GM23338 (cell line): ENCODE measurements at regions not wholly inside any gene's neighbourhood (a gene's known extent, or its start where the extent isn't known, plus 50 kb on each side); places are given as distances from the start of the nearest gene placed in this dataset.

Source experiments
- ATAC-seq: fragments of 200-7000 bp; cut with Tn5 transposase; 3 replicates; pipeline ENCODE4 v1.9.1; 2020
- DNase-seq: peaks from one replicate; pipeline ENCODE4 v3.0.0-alpha.2; 2015; ENCODE audit warnings: low spot score
- H2AFZ ChIP-seq: fragments of 200-600 bp; sonication (generic); 2 replicates; pipeline ENCODE4 v1.8.0; 2016; ENCODE audit warnings: antibody characterized with exemption, mild to moderate bottlenecking, moderate library complexity
- H3F3A ChIP-seq: fragments of 200-600 bp; sonication (generic); replicated peaks from 2 replicates; pipeline ENCODE4 v1.8.0; 2017; ENCODE audit warnings: antibody characterized with exemption, mixed run types, low read depth
- H3K27ac ChIP-seq: fragments of 200-600 bp; sonication (generic); 2 replicates; pipeline ENCODE4 v1.6.1; 2016; ENCODE audit warnings: low read depth
- H3K27me3 ChIP-seq: fragments of 200-600 bp; sonication (generic); 2 replicates; pipeline ENCODE4 v1.8.0; 2016; ENCODE audit warnings: mild to moderate bottlenecking, mixed run types, moderate library complexity; ENCODE audit not compliant: insufficient read depth
- H3K36me3 ChIP-seq: fragments of 200-600 bp; sonication (generic); 2 replicates; pipeline ENCODE4 v1.8.0; 2016; ENCODE audit warnings: mild to moderate bottlenecking; ENCODE audit not compliant: insufficient read depth
- H3K4me1 ChIP-seq: fragments of 200-600 bp; sonication (generic); 2 replicates; pipeline ENCODE4 v1.8.0; 2016; ENCODE audit warnings: mild to moderate bottlenecking, moderate library complexity; ENCODE audit not compliant: insufficient read depth
- H3K4me2 ChIP-seq: fragments of 200-600 bp; sonication (generic); 2 replicates; pipeline ENCODE4 v1.7.1; 2017; ENCODE audit warnings: mixed run types
- H3K4me3 ChIP-seq: fragments of 200-600 bp; sonication (generic); 2 replicates; pipeline ENCODE4 v1.6.1; 2016; ENCODE audit warnings: mixed run types
- H3K79me2 ChIP-seq: fragments of 200-600 bp; sonication (generic); replicated peaks from 2 replicates; pipeline ENCODE4 v1.8.0; 2017; ENCODE audit warnings: mild to moderate bottlenecking; ENCODE audit not compliant: insufficient read depth
- H3K9me2 ChIP-seq: fragments of 200-600 bp; sonication (generic); 2 replicates; pipeline ENCODE4 v1.8.0; 2017; ENCODE audit not compliant: insufficient read depth
- H4K20me1 ChIP-seq: fragments of 200-600 bp; sonication (generic); replicated peaks from 2 replicates; pipeline ENCODE4 v1.8.0; 2017; ENCODE audit warnings: mild to moderate bottlenecking; ENCODE audit not compliant: insufficient read depth
- H3K27ac Mint-ChIP-seq: 2 replicates; pipeline ENCODE4 v1.8.0; 2020; ENCODE audit warnings: inconsistent platforms, mild to moderate bottlenecking, moderate library complexity, mixed read lengths
- H3K27me3 Mint-ChIP-seq: 3 replicates; pipeline ENCODE4 v1.8.0; 2022; ENCODE audit warnings: low read depth, mild to moderate bottlenecking, moderate library complexity, mixed read lengths, inconsistent platforms; ENCODE audit not compliant: insufficient read depth, poor library complexity
- H3K36me3 Mint-ChIP-seq: 3 replicates; pipeline ENCODE4 v1.8.0; 2021; ENCODE audit warnings: low read depth, mild to moderate bottlenecking, inconsistent platforms, moderate library complexity, mixed read lengths
- H3K4me1 Mint-ChIP-seq: 3 replicates; pipeline ENCODE4 v1.8.0; 2020; ENCODE audit warnings: mild to moderate bottlenecking, inconsistent platforms, mixed read lengths
- H3K4me3 Mint-ChIP-seq: 3 replicates; pipeline ENCODE4 v1.8.0; 2021; ENCODE audit warnings: moderate library complexity, mild to moderate bottlenecking, inconsistent platforms, mixed read lengths
- H3K9me3 Mint-ChIP-seq: 3 replicates; pipeline ENCODE4 v1.8.0; 2020; ENCODE audit warnings: moderate library complexity, mild to moderate bottlenecking, inconsistent platforms, mixed read lengths
- CREB1 ChIP-seq: fragments of 250-450 bp; sonication (Bioruptor Pico); IDR thresholded peaks from 2 replicates; pipeline ENCODE4 v1.5.0; 2020; ENCODE audit warnings: low read depth, mild to moderate bottlenecking, moderate library complexity
- EZH2 ChIP-seq: fragments of 200-600 bp; sonication (generic); IDR thresholded peaks from one replicate; pipeline ENCODE4 v1.8.0; 2017; ENCODE audit warnings: antibody characterized with exemption, mild to moderate bottlenecking, low read depth; ENCODE audit not compliant: unreplicated experiment
- EZH2phosphoT487 ChIP-seq: fragments of 200-600 bp; sonication (generic); IDR thresholded peaks from one replicate; pipeline ENCODE4 v1.8.1; 2018; ENCODE audit warnings: antibody characterized with exemption; ENCODE audit not compliant: unreplicated experiment
- JUNB ChIP-seq: IDR thresholded peaks from one replicate; pipeline ENCODE4 v1.6.1; 2016; ENCODE audit warnings: antibody characterized with exemption; ENCODE audit not compliant: unreplicated experiment
- NANOG ChIP-seq: IDR thresholded peaks from 2 replicates; pipeline ENCODE4 v1.6.1; 2016; ENCODE audit warnings: antibody characterized with exemption, borderline replicate concordance
- POLR2AphosphoS5 ChIP-seq: IDR thresholded peaks from 2 replicates; pipeline ENCODE4 v1.6.1; 2016; ENCODE audit warnings: antibody characterized with exemption, low read depth
- STAT1 ChIP-seq: IDR thresholded peaks from one replicate; pipeline ENCODE4 v1.6.1; 2016; ENCODE audit warnings: antibody characterized with exemption; ENCODE audit not compliant: unreplicated experiment
- ZNF114 ChIP-seq: fragments of 250-450 bp; sonication (Bioruptor Pico); IDR thresholded peaks from 2 replicates; pipeline ENCODE4 v1.5.0; 2020; ENCODE audit warnings: mild to moderate bottlenecking, moderate library complexity
- ZNF331 ChIP-seq: fragments of 250-450 bp; sonication (Bioruptor Pico); IDR thresholded peaks from 2 replicates; pipeline ENCODE4 v1.5.0; 2020; ENCODE audit warnings: low read depth, mild to moderate bottlenecking, moderate library complexity
- TF ChIP-seq, protein P1 (sequence below): fragments of 250-450 bp; sonication (Bioruptor Pico); IDR thresholded peaks from 2 replicates; pipeline ENCODE4 v1.5.0; 2020; ENCODE audit warnings: mild to moderate bottlenecking, moderate library complexity
- TF ChIP-seq, protein P2 (sequence below), 2 experiments: fragments of 200-600 bp in 1 of 2; sonication (generic) in 1 of 2; conservative IDR thresholded peaks; 2 replicates each; pipeline versions ENCODE4 v1.5.1 to v1.6.1; 2016 to 2017; ENCODE audit warnings: antibody characterized with exemption in 2 of 2, low read depth in 2 of 2, mild to moderate bottlenecking in 2 of 2, moderate library complexity in 1 of 2
- TF ChIP-seq, protein P3 (sequence below): IDR thresholded peaks from one replicate; pipeline ENCODE4 v1.6.1; 2018; ENCODE audit warnings: antibody characterized with exemption; ENCODE audit not compliant: unreplicated experiment
- TF ChIP-seq, protein P4 (sequence below): IDR thresholded peaks from 2 replicates; pipeline ENCODE4 v1.6.1; 2016; ENCODE audit warnings: antibody characterized with exemption

DNA sequence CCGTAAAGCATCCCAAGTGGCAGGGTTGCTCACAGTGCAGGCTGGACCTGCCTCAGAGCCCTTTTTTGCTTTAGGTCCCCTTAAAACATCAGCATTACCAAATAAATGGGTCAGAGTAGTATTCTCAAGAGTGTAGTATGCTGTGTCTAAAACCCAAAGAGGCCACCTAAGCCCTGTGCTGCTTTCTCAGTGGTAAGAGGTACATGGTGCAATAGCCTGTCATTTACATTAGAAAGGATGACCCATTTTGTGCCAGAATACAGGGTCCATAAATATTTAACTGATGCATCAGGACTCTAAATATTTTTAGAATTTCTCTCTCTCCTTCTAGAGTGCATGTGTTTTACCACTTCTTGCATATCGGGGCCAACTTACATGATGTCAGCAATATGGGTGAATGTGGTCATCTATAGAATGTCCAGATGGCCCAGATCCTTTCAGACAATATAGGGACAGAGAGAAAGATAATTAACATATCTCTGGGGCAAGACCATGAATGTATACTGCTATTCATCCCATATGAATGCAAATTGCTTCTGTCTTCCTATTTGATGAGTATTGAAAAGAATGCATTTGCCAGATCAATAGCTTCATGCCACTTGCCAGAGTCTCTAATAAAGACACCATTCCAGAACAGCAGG is 329.2 kb downstream of the PMP22 start:
- H2AFZ ChIP-seq = no peak overlapping the region
- DNase-seq (no peak), ATAC-seq (no peak)
- no peaks in the 10 kb centered on the region for H3K79me2 ChIP-seq
- no peaks in the 10 kb centered on the region for H3K36me3 Mint-ChIP-seq
- no peak overlapping the region for H3K4me2 ChIP-seq
- no peak overlapping the region for H3K27ac Mint-ChIP-seq
- no peaks in the 10 kb centered on the region for H3K27me3 Mint-ChIP-seq
- H3K9me3 Mint-ChIP-seq = no peaks in the 10 kb centered on the region
- H3K36me3 ChIP-seq = no peaks in the 10 kb centered on the region
- no peak for TF ChIP-seq POLR2AphosphoS5
- TF ChIP-seq, protein P1, sequence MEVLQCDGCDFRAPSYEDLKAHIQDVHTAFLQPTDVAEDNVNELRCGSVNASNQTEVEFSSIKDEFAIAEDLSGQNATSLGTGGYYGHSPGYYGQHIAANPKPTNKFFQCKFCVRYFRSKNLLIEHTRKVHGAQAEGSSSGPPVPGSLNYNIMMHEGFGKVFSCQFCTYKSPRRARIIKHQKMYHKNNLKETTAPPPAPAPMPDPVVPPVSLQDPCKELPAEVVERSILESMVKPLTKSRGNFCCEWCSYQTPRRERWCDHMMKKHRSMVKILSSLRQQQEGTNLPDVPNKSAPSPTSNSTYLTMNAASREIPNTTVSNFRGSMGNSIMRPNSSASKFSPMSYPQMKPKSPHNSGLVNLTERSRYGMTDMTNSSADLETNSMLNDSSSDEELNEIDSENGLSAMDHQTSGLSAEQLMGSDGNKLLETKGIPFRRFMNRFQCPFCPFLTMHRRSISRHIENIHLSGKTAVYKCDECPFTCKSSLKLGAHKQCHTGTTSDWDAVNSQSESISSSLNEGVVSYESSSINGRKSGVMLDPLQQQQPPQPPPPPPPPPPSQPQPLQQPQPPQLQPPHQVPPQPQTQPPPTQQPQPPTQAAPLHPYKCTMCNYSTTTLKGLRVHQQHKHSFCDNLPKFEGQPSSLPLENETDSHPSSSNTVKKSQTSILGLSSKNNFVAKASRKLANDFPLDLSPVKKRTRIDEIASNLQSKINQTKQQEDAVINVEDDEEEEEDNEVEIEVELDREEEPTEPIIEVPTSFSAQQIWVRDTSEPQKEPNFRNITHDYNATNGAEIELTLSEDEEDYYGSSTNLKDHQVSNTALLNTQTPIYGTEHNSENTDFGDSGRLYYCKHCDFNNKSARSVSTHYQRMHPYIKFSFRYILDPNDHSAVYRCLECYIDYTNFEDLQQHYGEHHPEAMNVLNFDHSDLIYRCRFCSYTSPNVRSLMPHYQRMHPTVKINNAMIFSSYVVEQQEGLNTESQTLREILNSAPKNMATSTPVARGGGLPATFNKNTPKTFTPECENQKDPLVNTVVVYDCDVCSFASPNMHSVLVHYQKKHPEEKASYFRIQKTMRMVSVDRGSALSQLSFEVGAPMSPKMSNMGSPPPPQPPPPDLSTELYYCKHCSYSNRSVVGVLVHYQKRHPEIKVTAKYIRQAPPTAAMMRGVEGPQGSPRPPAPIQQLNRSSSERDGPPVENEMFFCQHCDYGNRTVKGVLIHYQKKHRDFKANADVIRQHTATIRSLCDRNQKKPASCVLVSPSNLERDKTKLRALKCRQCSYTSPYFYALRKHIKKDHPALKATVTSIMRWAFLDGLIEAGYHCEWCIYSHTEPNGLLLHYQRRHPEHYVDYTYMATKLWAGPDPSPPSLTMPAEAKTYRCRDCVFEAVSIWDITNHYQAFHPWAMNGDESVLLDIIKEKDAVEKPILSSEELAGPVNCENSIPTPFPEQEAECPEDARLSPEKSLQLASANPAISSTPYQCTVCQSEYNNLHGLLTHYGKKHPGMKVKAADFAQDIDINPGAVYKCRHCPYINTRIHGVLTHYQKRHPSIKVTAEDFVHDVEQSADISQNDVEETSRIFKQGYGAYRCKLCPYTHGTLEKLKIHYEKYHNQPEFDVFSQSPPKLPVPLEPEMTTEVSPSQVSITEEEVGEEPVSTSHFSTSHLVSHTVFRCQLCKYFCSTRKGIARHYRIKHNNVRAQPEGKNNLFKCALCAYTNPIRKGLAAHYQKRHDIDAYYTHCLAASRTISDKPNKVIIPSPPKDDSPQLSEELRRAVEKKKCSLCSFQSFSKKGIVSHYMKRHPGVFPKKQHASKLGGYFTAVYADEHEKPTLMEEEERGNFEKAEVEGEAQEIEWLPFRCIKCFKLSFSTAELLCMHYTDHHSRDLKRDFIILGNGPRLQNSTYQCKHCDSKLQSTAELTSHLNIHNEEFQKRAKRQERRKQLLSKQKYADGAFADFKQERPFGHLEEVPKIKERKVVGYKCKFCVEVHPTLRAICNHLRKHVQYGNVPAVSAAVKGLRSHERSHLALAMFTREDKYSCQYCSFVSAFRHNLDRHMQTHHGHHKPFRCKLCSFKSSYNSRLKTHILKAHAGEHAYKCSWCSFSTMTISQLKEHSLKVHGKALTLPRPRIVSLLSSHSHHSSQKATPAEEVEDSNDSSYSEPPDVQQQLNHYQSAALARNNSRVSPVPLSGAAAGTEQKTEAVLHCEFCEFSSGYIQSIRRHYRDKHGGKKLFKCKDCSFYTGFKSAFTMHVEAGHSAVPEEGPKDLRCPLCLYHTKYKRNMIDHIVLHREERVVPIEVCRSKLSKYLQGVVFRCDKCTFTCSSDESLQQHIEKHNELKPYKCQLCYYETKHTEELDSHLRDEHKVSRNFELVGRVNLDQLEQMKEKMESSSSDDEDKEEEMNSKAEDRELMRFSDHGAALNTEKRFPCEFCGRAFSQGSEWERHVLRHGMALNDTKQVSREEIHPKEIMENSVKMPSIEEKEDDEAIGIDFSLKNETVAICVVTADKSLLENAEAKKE (CRISPR knock-in tag) = no peak
- no peak for TF ChIP-seq NANOG
- TF ChIP-seq JUNB = no peak
- TF ChIP-seq, protein P2, sequence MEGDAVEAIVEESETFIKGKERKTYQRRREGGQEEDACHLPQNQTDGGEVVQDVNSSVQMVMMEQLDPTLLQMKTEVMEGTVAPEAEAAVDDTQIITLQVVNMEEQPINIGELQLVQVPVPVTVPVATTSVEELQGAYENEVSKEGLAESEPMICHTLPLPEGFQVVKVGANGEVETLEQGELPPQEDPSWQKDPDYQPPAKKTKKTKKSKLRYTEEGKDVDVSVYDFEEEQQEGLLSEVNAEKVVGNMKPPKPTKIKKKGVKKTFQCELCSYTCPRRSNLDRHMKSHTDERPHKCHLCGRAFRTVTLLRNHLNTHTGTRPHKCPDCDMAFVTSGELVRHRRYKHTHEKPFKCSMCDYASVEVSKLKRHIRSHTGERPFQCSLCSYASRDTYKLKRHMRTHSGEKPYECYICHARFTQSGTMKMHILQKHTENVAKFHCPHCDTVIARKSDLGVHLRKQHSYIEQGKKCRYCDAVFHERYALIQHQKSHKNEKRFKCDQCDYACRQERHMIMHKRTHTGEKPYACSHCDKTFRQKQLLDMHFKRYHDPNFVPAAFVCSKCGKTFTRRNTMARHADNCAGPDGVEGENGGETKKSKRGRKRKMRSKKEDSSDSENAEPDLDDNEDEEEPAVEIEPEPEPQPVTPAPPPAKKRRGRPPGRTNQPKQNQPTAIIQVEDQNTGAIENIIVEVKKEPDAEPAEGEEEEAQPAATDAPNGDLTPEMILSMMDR (conservative IDR thresholded peaks at IDR 0.05; ENCODE audit: low read depth in 2 of 2) = no peak
- no peak for TF ChIP-seq ZNF331 (CRISPR knock-in tag)
- no peak for TF ChIP-seq STAT1
- TF ChIP-seq, protein P3, sequence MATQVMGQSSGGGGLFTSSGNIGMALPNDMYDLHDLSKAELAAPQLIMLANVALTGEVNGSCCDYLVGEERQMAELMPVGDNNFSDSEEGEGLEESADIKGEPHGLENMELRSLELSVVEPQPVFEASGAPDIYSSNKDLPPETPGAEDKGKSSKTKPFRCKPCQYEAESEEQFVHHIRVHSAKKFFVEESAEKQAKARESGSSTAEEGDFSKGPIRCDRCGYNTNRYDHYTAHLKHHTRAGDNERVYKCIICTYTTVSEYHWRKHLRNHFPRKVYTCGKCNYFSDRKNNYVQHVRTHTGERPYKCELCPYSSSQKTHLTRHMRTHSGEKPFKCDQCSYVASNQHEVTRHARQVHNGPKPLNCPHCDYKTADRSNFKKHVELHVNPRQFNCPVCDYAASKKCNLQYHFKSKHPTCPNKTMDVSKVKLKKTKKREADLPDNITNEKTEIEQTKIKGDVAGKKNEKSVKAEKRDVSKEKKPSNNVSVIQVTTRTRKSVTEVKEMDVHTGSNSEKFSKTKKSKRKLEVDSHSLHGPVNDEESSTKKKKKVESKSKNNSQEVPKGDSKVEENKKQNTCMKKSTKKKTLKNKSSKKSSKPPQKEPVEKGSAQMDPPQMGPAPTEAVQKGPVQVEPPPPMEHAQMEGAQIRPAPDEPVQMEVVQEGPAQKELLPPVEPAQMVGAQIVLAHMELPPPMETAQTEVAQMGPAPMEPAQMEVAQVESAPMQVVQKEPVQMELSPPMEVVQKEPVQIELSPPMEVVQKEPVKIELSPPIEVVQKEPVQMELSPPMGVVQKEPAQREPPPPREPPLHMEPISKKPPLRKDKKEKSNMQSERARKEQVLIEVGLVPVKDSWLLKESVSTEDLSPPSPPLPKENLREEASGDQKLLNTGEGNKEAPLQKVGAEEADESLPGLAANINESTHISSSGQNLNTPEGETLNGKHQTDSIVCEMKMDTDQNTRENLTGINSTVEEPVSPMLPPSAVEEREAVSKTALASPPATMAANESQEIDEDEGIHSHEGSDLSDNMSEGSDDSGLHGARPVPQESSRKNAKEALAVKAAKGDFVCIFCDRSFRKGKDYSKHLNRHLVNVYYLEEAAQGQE = no peak
- TF ChIP-seq, protein P4, sequence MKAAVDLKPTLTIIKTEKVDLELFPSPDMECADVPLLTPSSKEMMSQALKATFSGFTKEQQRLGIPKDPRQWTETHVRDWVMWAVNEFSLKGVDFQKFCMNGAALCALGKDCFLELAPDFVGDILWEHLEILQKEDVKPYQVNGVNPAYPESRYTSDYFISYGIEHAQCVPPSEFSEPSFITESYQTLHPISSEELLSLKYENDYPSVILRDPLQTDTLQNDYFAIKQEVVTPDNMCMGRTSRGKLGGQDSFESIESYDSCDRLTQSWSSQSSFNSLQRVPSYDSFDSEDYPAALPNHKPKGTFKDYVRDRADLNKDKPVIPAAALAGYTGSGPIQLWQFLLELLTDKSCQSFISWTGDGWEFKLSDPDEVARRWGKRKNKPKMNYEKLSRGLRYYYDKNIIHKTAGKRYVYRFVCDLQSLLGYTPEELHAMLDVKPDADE = no peak
- no peak for TF ChIP-seq EZH2phosphoT487
- TF ChIP-seq EZH2 = no peak
- TF ChIP-seq CREB1 = no peak
- TF ChIP-seq ZNF114 = no peak
- H3K4me3 Mint-ChIP-seq = no peak overlapping the region
- H3F3A ChIP-seq = no peaks in the 10 kb centered on the region
- H3K4me3 ChIP-seq = no peak overlapping the region
- H3K4me1 ChIP-seq = no peaks in the 10 kb centered on the region
- H3K27ac ChIP-seq = no peak overlapping the region
- H3K9me2 ChIP-seq = peaks cover 13% of the 10 kb centered on the region; the same call in 1 of the 2 replicates
- H3K27me3 ChIP-seq = no peaks in the 10 kb centered on the region
- peaks cover 3% of the 10 kb centered on the region; the same call in 2 of the 3 replicates for H3K4me1 Mint-ChIP-seq
- no peaks in the 10 kb centered on the region for H4K20me1 ChIP-seq
